ENCODE measurements at regions not wholly inside any gene's neighbourhood (a gene's known extent, or its start where the extent isn't known, plus 50 kb on each side); places are given as distances from the start of the nearest gene placed in this dataset.
A peak's percentile ranks its signal among the peaks of the same experiment; 100 is the strongest.

DNA sequence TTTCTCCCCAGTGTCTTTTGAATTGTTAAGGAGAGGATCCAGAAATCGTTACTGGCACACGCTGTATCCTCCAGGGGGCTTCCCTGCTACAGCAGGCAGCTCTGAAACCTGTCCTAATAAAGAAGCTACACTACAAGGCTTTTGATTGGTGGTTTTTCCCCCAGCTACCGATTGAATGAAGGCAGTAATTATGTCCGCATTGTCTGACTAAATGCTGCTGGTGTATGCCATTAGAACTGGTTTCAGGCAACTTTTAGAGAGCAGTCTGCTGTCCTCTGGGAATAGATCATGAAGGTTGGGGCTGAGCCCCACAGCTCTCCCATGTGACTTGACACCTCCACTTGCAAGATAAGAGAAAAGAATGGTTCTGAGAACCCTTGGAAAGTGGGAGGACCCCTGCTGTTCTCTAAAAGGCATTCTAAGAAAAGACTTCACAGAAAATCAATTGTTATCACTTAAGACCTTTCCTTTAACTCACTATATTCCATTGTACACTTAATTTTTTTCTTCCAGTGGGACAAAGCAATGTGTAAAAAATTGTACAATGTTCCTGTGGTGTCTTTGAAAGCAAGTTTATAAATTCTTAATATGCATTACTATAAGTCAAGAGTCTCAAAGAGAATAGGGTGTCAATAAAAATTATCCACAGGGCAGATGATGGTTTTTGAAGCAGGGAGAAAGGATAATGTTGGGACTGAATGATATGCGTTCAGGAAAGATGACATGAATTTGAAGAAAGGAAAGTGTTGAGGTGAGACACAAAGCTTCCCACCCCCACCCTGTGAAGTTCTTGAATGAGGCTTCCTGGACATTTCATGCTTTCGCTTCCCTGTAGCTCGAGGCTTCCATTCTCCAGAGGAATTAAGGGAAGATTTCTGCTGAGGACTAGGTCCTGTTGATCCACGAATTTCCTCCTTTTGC is 53.0 kb upstream of the DAZL start:
- no peaks in the 10 kb centered on the region for H3K36me3 Mint-ChIP-seq
- H3K4me3 Mint-ChIP-seq, result no peak overlapping the region
- no peaks in the 10 kb centered on the region for H3K9me3 Mint-ChIP-seq
- H3K4me1 Mint-ChIP-seq, result no peaks in the 10 kb centered on the region
- ATAC-seq, result no peak
- DNase-seq (ENCODE audit: low spot score in 2 of 2), result no peak
- H3K27ac Mint-ChIP-seq, result no peak overlapping the region

DNA sequence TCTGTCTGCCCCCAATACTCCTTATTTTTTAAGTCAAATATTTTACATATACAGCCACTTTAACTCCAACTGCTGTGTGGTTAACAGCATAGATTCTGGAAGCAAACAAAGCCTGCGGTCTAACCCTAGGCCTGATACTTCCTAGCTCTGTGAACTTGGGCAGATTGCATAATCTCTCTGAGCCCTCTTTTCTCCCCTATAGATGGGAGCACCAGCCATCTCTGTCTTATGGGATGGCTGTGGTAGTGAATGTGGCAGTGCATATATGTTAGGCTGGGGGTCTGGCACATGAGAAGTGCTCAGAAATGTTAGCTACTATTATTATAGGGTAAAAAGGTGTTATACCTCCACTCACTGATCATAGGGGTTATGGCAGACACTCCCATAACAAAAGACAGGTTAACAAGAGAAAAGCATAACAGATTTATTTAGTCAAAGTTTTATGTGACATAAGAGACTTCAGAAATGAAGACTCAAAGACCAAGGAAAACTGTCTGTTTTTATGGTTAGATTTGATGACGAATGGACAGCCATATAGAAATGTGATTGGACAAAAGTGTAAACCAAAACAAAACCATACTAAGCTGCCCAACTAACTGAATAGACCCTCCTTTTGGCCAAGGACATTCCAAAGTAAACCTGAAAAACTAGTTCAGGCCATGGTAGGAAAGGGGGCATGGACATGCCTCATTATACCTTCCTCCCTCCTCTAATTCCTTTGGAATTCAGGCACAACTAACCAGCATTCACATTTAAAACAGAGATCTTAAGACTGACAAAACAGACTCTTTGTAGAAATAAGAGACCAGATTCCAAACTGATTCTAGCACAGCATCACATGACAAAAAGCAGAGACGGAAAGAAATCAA is 53.9 kb upstream of the DAZL start:
- no peak overlapping the region for H3K27ac Mint-ChIP-seq
- no peak overlapping the region for H3K4me3 Mint-ChIP-seq
- ATAC-seq, result no peak
- no peak for DNase-seq (ENCODE audit: low spot score in 2 of 2)
- no peaks in the 10 kb centered on the region for H3K9me3 Mint-ChIP-seq
- no peaks in the 10 kb centered on the region for H3K36me3 Mint-ChIP-seq
- no peaks in the 10 kb centered on the region for H3K4me1 Mint-ChIP-seq

DNA sequence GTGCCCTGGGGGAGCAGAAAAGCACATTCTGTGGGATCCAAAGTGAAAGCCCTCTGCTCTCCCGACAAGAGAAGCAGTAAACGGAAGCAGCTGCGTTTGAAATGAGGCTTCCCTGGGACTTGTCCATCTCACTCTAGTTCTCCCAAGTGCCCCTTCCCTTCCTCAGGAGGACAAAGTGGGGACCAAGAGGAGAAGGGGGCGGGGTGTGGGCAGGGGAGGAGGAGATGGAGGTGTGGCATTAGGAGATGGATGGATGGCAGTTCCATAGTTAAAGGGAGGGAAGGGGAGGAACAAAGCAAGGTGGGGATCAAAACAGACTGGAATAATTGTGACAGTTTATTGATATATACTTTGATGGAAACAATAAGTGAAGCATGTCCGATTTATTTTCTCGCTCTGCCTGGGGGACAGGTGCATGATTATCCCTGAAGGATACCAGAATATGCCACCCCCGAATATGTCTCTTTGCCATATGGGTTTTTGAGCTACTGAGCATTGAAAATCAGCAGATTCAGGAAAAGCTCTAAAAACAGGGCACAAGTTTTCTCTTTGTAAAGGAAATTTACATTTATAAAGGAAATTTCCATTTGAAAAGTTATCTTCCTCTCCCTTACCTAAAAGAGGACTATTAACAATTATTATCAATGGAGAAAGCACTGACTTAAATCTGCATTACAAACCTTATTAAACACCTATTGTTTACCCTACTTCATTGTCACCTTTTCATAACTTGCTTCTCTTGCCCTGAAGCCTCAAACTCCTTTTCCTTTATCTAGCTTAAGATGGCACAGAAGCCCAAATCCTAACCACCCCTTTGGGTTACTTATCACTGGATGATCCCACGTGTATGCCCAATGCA is 58.9 kb upstream of the DAZL start:
- H3K36me3 Mint-ChIP-seq, result no peaks in the 10 kb centered on the region
- no peak overlapping the region for H3K27ac Mint-ChIP-seq
- ATAC-seq (no peak), DNase-seq (ENCODE audit: low spot score in 2 of 2) (no peak)
- H3K4me3 Mint-ChIP-seq, result no peak overlapping the region
- no peaks in the 10 kb centered on the region for H3K9me3 Mint-ChIP-seq
- H3K4me1 Mint-ChIP-seq, result no peaks in the 10 kb centered on the region

DNA sequence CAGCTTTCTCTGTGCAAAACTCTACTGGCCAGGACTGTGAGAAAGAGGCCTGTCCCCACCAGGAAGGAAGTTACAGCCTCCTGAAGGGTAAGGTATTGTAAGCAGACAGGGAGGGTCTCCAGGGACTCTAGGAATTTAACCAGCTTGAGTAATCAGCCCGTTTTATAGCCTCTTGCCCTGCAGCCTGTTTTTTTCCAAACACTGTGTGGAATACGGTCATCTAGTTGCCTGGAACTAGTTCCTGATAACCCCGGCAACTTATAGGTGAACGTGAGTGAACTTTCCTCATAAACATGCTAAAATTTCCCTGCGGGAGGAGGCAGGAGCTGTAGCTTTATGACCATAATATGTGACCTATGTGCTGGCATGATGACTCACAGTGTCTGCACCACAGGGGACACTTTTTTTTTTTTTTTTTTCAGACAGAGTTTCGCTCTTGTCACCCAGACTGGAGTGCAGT is 60.1 kb upstream of the DAZL start:
- H3K27ac Mint-ChIP-seq, result no peak overlapping the region
- DNase-seq (ENCODE audit: low spot score in 2 of 2) (peak in 1 of 2 donors; percentile 37), ATAC-seq (peak; percentile 87)
- H3K9me3 Mint-ChIP-seq, result no peaks in the 10 kb centered on the region
- no peaks in the 10 kb centered on the region for H3K4me1 Mint-ChIP-seq
- no peaks in the 10 kb centered on the region for H3K36me3 Mint-ChIP-seq
- H3K4me3 Mint-ChIP-seq, result no peak overlapping the region

DNA sequence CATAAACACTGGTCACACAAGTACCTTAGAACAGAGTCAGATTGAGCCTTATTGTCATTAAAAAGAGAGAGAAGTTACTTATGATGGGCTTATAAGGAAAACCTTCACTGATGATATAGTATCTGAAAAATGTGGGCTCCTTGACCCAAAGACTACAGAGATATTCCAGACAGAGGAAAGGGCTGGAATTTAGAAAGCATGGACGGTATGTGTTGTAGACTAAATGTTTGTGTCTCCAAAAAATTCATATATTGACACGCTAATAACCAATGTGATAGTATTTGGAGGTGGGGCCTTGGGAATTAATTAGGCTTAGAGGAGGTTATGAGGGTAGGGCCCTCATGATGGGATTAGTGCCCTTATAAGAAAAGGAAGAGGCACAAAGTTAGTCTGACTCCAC is 61.0 kb upstream of the DAZL start:
- ATAC-seq (no peak), DNase-seq (ENCODE audit: low spot score in 2 of 2) (no peak)
- Mint-ChIP-seq H3K9me3 (no peaks in the 10 kb centered on the region), H3K36me3 (no peaks in the 10 kb centered on the region), H3K4me3 (no peak overlapping the region), H3K27ac (no peak overlapping the region), H3K4me1 (no peaks in the 10 kb centered on the region)

DNA sequence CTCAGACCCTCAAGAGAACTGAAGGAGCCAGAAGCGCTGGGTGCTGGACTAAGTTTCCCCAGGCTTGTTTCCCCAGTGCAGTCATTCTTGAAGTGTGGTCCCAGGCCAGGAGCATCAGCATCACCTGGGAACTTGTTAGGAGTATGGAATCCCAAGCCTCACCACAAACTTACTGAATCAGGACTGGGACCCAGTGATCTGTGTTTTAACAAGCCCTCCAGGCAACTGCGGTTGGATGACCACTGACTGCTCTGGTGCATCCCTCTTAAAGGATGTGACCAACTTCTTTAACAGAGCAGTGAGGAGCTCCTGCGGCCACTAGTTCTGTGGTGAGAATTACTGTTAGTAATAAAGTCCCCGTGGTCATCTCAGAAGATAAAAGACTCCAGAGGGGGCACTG is 62.4 kb upstream of the DAZL start:
- no peak overlapping the region for H3K27ac Mint-ChIP-seq
- no peaks in the 10 kb centered on the region for H3K9me3 Mint-ChIP-seq
- H3K4me1 Mint-ChIP-seq, result no peaks in the 10 kb centered on the region
- no peaks in the 10 kb centered on the region for H3K36me3 Mint-ChIP-seq
- DNase-seq (ENCODE audit: low spot score in 2 of 2), result no peak
- no peak overlapping the region for H3K4me3 Mint-ChIP-seq
- ATAC-seq, result no peak

DNA sequence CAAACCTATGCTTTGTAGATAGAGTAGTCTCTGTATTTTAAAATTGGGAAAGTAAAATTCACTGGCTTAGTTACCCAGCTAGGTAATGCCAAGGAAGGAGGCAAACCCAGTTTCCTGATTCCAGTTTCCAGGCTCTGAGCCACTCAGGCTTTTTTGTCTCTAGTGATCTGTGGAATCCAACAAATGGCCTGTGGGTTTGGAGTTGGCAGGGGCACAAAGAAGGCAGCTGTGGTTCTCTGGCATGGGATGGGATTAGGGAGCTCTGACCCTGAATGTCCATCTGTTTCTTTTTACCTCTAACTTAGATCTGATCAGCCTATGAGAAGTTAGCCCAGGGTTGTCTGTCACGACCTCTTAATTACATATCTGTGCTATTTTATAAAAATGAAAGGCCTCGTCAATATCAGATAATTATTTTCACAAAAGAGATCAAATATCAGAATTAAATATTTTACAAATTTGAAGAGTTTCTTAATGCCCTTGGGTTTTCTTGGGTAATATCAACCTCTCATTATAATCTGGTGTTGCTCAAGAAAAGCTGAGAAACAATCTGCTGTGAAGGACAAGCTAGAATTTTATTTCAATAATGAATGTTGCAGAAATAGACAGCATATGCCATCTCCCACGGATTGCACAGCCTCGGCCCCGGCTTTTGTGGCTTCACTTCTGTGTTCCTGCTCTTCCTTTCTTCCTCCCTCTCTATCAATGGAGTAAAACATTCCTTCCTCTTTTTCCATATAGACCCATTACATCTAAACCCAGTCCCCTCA is 63.7 kb upstream of the DAZL start:
- Mint-ChIP-seq H3K9me3 (no peaks in the 10 kb centered on the region), H3K4me3 (no peak overlapping the region), H3K4me1 (no peaks in the 10 kb centered on the region), H3K36me3 (no peaks in the 10 kb centered on the region), H3K27ac (no peak overlapping the region)
- peak in 1 of 2 donors; percentile 3 for DNase-seq (ENCODE audit: low spot score in 2 of 2)
- no peak for ATAC-seq

DNA sequence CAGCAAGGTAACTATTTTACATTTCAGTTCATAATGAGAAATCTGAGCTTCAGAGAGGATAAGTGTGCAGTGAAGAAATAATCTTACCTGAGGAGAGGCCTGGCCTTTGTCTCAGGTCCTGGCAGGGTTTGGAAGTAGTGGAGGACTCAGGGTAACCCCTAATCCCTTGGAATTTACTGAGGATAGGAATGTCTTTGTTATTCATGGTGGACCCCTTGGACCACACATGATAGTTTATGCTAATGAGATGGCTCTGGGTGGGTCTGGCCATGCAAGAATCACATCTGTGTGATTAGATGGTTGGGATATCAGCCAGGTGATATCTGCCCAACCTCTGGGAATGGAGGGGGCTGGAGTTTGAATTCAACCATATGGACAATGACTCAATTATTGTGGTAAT is 65.0 kb upstream of the DAZL start:
- no peaks in the 10 kb centered on the region for H3K36me3 Mint-ChIP-seq
- no peaks in the 10 kb centered on the region for H3K4me1 Mint-ChIP-seq
- ATAC-seq (no peak), DNase-seq (ENCODE audit: low spot score in 2 of 2) (peak in 1 of 2 donors; percentile 26)
- H3K9me3 Mint-ChIP-seq, result no peaks in the 10 kb centered on the region
- no peak overlapping the region for H3K27ac Mint-ChIP-seq
- no peak overlapping the region for H3K4me3 Mint-ChIP-seq

DNA sequence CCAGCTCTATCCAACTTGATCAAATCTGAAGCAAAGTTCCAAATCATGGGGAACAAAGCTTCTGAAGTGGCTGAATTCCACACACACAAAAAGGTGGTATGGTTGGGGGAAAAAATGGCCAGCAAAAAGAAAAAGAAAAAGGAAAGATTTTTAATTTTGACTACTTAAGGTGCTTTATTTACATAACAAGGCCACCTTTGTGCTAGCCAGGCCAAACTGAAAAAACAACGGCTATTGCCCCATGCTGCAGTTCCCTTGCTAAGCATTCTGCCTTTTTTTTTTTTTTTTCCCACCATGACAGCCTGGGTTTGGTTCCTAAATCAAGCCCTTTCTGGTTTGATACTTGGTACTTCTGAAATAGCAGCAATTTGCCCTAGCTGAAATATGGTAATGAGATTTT is 66.5 kb upstream of the DAZL start:
- no peaks in the 10 kb centered on the region for H3K36me3 Mint-ChIP-seq
- H3K4me1 Mint-ChIP-seq, result no peaks in the 10 kb centered on the region
- ATAC-seq (no peak), DNase-seq (ENCODE audit: low spot score in 2 of 2) (no peak)
- no peak overlapping the region for H3K27ac Mint-ChIP-seq
- no peak overlapping the region for H3K4me3 Mint-ChIP-seq
- H3K9me3 Mint-ChIP-seq, result no peaks in the 10 kb centered on the region

DNA sequence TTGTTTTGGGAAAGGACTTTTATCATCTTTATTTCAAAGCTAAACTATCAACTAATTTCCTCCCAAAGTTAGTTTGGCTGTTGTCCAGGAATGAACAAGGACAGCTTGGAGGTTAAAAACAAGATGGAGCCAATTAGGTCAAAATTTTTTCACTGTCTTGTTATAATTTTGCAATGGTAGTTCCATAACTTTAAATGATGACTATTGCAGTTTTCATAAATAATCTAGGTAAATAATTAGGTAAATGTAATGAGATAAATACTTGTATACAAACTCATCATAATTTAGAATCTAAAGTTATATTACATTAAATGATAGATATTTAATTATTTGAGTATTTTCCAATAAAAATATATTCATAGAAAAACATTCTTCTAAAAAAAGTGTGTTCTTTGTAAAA is 68.3 kb upstream of the DAZL start:
- H3K4me1 Mint-ChIP-seq, result no peaks in the 10 kb centered on the region
- ATAC-seq (no peak), DNase-seq (ENCODE audit: low spot score in 2 of 2) (no peak)
- no peaks in the 10 kb centered on the region for H3K36me3 Mint-ChIP-seq
- H3K27ac Mint-ChIP-seq, result no peak overlapping the region
- H3K9me3 Mint-ChIP-seq, result no peaks in the 10 kb centered on the region
- no peak overlapping the region for H3K4me3 Mint-ChIP-seq

DNA sequence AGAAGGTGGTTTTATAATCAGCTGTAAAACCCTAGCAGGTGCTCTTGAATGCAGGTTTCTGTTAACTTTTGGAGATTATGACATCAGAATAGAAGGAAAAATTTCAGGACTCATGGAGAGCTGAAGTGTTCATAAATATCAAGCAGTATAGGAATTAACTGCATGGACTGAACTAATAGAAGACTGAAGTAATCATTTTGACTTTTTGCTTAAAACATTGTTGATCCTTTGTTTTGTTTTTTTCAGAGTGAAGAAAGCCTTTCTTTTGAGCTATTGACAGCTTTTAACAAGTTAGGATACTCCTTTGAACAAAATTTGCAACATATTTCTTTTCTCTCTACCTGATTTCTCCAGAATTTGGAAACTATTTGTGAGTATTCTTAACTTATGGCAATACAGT is 70.6 kb upstream of the DAZL start:
- H3K27ac Mint-ChIP-seq, result no peak overlapping the region
- DNase-seq (ENCODE audit: low spot score in 2 of 2) (no peak), ATAC-seq (no peak)
- H3K36me3 Mint-ChIP-seq, result no peaks in the 10 kb centered on the region
- no peaks in the 10 kb centered on the region for H3K9me3 Mint-ChIP-seq
- H3K4me3 Mint-ChIP-seq, result no peak overlapping the region
- H3K4me1 Mint-ChIP-seq, result no peaks in the 10 kb centered on the region

DNA sequence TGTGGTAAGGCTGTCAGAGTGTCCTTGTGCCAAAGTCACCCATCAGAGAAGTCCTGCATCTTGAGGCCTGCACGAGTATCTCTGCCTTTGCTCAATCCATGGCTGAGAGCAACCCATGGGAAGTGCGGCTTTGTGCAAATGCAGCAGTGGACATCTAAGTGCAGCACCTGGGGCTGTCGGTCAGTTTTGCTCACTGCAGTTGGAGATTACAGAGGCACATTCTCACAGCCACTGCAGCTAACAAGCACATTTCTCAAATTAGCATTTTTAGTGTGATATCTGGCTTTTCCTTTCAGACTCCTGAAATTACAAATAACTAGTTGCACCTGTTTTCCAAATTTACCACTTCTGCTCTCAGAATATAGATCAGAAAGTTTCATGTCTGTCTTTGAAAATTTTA is 81.5 kb upstream of the DAZL start:
- ATAC-seq, result no peak
- H3K4me3 Mint-ChIP-seq, result no peak overlapping the region
- DNase-seq (ENCODE audit: low spot score in 2 of 2), result no peak
- no peaks in the 10 kb centered on the region for H3K36me3 Mint-ChIP-seq
- H3K9me3 Mint-ChIP-seq, result no peaks in the 10 kb centered on the region
- H3K4me1 Mint-ChIP-seq, result no peaks in the 10 kb centered on the region
- H3K27ac Mint-ChIP-seq, result no peak overlapping the region

DNA sequence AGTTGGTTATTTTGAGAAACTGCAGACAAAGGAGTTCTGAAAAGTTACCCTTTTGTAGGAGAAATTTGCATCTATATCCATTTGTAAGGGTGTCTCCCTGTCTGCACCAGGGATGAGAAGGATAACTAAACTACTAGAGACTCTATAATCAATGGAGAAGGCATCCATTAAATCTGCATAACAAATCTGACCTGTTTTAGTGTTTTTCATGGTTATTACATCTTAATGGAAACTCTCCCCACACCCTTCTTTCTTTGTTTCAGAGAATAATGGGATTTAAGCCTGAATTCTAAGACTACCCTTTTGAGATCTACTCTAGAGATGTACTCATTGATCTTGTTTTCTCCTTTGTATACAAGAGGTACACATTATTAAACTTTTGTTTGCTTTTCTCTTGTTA is 82.0 kb upstream of the DAZL start:
- H3K36me3 Mint-ChIP-seq, result no peaks in the 10 kb centered on the region
- H3K27ac Mint-ChIP-seq, result no peak overlapping the region
- no peak overlapping the region for H3K4me3 Mint-ChIP-seq

DNA sequence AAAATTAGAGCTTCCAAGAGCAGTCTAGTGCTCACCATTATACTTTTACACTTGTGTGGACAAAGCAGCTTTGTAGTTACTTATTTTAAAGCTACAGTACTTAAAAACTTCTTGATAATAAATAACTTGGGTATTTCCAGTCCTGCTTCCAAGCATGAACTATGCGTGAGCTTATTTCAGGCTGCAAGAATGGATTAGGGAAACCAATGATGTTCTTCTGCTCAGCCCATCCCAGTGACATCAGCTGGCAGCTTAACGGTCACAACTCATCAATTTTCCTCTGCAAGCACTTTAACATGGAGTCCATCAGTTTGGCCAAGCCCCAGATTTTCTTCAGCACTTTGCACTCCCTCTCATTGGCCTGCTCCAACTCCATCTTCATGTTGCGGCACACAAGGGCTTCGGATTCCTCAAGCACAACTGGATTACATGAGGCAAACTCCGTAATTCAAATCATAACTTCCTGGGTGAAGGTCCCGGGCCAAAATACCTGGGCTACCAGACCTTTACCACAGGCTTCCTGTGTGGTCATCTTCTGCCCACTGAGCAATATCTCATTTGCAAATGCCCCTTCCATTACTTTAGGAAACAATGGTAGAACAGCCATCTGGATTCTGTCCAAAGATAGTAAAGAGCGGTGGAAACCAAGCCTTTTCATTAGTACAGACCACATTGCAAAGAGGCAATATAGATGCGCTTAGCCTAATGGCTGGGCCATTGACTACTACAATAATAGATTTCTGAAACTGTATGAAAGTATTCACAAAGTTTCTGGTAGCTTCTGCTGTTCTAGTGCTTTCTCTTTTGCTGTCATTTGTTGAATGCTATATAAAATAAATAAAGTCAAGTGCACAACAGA is 87.5 kb upstream of the DAZL start:
- no peak overlapping the region for H3K27ac Mint-ChIP-seq

More for the DNA sequence above, 82.0 kb upstream of the DAZL start:
- H3K9me3 Mint-ChIP-seq, result no peaks in the 10 kb centered on the region
- DNase-seq (ENCODE audit: low spot score in 2 of 2), result no peak
- H3K4me1 Mint-ChIP-seq, result no peaks in the 10 kb centered on the region
- no peak for ATAC-seq

More for the DNA sequence above, 87.5 kb upstream of the DAZL start:
- Mint-ChIP-seq H3K4me1 (no peaks in the 10 kb centered on the region), H3K9me3 (no peaks in the 10 kb centered on the region), H3K36me3 (no peaks in the 10 kb centered on the region), H3K4me3 (no peak overlapping the region)
- ATAC-seq (no peak), DNase-seq (ENCODE audit: low spot score in 2 of 2) (no peak)

All from stimulated activated effector memory CD8-positive, alpha-beta T cell treated with anti-CD3 and anti-CD28 coated beads, Interleukin-12 subunit alpha, Interleukin-12 subunit beta, amount 100 ng/mL, for 72 hours (primary cell).